ENCODE measurements at regions not wholly inside any gene's neighbourhood (a gene's known extent, or its start where the extent isn't known, plus 50 kb on each side); places are given as distances from the start of the nearest gene placed in this dataset.

DNA sequence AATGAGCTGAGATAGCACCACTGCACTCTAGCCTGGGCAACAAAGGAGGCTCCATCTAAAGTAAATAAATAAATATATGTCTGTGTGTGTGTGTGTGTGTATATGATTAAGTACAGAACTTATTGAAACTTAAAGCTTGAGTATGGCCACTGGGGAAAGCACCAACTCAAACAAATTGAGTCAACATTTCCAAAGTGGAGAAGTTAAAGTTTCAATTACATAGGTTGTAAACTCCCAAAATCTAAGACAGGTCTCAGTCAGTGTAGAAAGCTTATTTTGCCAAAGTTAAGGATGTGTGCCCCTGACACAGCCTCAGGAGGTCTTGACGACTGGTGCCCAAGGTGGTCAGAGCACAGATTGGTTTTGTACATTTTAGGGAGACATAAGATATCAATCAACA lies 458.9 kb upstream of the RGS18 start:
- TF ChIP-seq EZH2 (IDR thresholded peaks at IDR 0.05; ENCODE audit: low read length) = no peak
- TF ChIP-seq, protein P1, sequence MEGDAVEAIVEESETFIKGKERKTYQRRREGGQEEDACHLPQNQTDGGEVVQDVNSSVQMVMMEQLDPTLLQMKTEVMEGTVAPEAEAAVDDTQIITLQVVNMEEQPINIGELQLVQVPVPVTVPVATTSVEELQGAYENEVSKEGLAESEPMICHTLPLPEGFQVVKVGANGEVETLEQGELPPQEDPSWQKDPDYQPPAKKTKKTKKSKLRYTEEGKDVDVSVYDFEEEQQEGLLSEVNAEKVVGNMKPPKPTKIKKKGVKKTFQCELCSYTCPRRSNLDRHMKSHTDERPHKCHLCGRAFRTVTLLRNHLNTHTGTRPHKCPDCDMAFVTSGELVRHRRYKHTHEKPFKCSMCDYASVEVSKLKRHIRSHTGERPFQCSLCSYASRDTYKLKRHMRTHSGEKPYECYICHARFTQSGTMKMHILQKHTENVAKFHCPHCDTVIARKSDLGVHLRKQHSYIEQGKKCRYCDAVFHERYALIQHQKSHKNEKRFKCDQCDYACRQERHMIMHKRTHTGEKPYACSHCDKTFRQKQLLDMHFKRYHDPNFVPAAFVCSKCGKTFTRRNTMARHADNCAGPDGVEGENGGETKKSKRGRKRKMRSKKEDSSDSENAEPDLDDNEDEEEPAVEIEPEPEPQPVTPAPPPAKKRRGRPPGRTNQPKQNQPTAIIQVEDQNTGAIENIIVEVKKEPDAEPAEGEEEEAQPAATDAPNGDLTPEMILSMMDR (optimal IDR thresholded peaks at IDR 0.05 in 1 of 3, IDR thresholded peaks at IDR 0.05 in 1 of 3, conservative IDR thresholded peaks at IDR 0.05 in 1 of 3; ENCODE audit: extremely low read depth in 1 of 3, insufficient read depth in 2 of 3, low read length in 3 of 3) = no peak

All from keratinocyte (primary cell).